ENCODE measurements at regions not wholly inside any gene's neighbourhood (a gene's known extent, or its start where the extent isn't known, plus 50 kb on each side); places are given as distances from the start of the nearest gene placed in this dataset.

- DNase-seq: peak; percentile 61
These were observed 893.7 kb upstream of the FAM98A start for GRCh38 chr2:34492561-34493455.

- no peak for DNase-seq
These were observed 887.9 kb upstream of the FAM98A start for GRCh38 chr2:34486965-34487364.

- DNase-seq: peak; percentile 4
These were observed 882.4 kb upstream of the FAM98A start for GRCh38 chr2:34481542-34481941.

GRCh38 chr2:34480366-34480765 is 881.3 kb upstream of the FAM98A start:
- no peak for DNase-seq

GRCh38 chr2:34475156-34475555 is 876.1 kb upstream of the FAM98A start:
- DNase-seq: no peak

- no peak for DNase-seq
These were observed 875.5 kb upstream of the FAM98A start for GRCh38 chr2:34474646-34475045.

GRCh38 chr2:34447097-34447496 is 848.0 kb upstream of the FAM98A start:
- no peak for DNase-seq

GRCh38 chr2:34423301-34423700 is 824.2 kb upstream of the FAM98A start:
- peak; percentile 10 for DNase-seq

GRCh38 chr2:34419856-34420255 is 820.8 kb upstream of the FAM98A start:
- DNase-seq: no peak

GRCh38 chr2:34416856-34417255 is 817.8 kb upstream of the FAM98A start:
- no peak for DNase-seq

- DNase-seq: no peak
These were observed 815.8 kb upstream of the FAM98A start for GRCh38 chr2:34414856-34415255.

- DNase-seq: peak; percentile 11
These were observed 809.0 kb upstream of the FAM98A start for GRCh38 chr2:34408100-34408499.

GRCh38 chr2:34403512-34403911 is 804.4 kb upstream of the FAM98A start:
- no peak for DNase-seq

- DNase-seq: no peak
These were observed 803.3 kb upstream of the FAM98A start for GRCh38 chr2:34402376-34402775.

- no peak for DNase-seq
These were observed 802.1 kb upstream of the FAM98A start for GRCh38 chr2:34401186-34401585.

- no peak for DNase-seq
These were observed 789.3 kb upstream of the FAM98A start for GRCh38 chr2:34388446-34388845.

- no peak for DNase-seq
These were observed 788.4 kb upstream of the FAM98A start for GRCh38 chr2:34387536-34387935.

GRCh38 chr2:34379586-34379985 is 780.5 kb upstream of the FAM98A start:
- no peak for DNase-seq

GRCh38 chr2:34373586-34374233 is 774.6 kb upstream of the FAM98A start:
- no peak for DNase-seq

- DNase-seq: no peak
These were observed 773.9 kb upstream of the FAM98A start for GRCh38 chr2:34372967-34373366.

- DNase-seq: no peak
These were observed 772.6 kb upstream of the FAM98A start for GRCh38 chr2:34371711-34372110.

GRCh38 chr2:34368304-34368703 is 769.2 kb upstream of the FAM98A start:
- DNase-seq: no peak

- no peak for DNase-seq
These were observed 766.8 kb upstream of the FAM98A start for GRCh38 chr2:34365932-34366331.

- no peak for DNase-seq
These were observed 766.4 kb upstream of the FAM98A start for GRCh38 chr2:34365512-34365911.
